ENCODE measurements at regions not wholly inside any gene's neighbourhood (a gene's known extent, or its start where the extent isn't known, plus 50 kb on each side); places are given as distances from the start of the nearest gene placed in this dataset.
A peak's percentile ranks its signal among the peaks of the same experiment; 100 is the strongest.

DNA sequence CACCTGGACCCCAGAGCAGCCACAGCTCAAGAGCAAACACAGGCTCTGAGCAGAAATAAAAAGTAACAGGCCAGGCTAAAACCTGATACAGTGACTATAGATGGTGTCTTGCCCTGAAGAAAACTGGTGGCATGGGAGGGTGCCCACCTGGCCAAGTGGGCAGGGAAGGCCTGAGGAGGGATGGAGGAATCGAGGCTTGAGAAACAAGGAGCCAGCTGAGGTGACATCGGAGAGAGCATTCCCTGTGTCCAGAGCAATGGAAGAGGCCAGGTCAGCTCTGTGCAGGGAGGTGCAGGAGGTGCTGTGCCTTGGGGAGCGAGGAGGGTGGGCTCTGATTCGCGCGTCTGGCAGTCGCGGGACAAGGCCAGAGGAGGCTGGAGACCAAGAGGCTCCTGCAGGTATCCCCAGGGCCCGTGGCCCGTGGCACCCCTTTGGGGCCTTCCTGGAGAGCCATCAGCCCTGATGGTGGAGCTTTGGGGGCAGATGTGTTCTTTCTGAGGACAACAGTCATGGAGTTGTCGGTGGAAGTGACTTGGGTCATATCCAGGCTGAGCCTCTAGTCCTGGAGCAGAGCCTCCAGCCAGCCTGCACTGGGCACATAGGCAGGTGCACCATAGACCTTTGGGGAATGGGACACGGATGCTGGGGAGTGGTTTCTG, 56.1 kb downstream of the PLXNA1 start:
- Histone ChIP-seq H3K27ac (ENCODE audit: low read depth, low read length) (no peak overlapping the region), H3K36me3 (ENCODE audit: control insufficient read depth, insufficient read depth, low read length) (peaks cover 5% of the 10 kb centered on the region), H3K9ac (ENCODE audit: low read length) (no peak overlapping the region), H3K9me3 (ENCODE audit: control insufficient read depth, insufficient read depth, low read depth, low read length) (no peaks in the 10 kb centered on the region), H3K27me3 (ENCODE audit: control insufficient read depth, insufficient read depth, low read length) (no peaks in the 10 kb centered on the region), H3K4me3 (ENCODE audit: low read depth, low read length) (no peak overlapping the region), H3K4me1 (ENCODE audit: control insufficient read depth, insufficient read depth, low read length) (peaks cover 13% of the 10 kb centered on the region)

DNA sequence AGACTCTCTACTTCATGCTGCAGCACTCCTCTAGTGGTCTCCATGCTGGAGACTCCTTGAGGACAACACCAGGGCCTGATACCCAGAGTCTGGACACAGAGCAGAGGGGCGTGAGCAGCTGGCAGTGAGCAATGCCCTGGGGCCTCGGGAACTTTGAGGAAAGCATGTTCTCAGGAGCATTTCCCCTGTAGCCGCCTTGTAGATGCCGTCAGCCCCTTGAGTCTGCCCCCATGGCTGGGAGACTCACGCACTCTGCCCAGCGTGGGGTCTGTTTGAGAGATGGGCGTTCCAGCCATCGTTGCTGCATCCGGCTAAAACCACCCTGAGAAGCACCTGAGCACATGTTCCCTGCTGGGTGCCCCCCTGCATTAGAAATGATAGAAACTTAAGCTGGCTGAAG, 56.8 kb downstream of the PLXNA1 start:
- Histone ChIP-seq H3K4me1 (ENCODE audit: control insufficient read depth, insufficient read depth, low read length) (peaks cover 16% of the 10 kb centered on the region), H3K4me3 (ENCODE audit: low read depth, low read length) (no peak overlapping the region), H3K9ac (ENCODE audit: low read length) (no peak overlapping the region), H3K27me3 (ENCODE audit: control insufficient read depth, insufficient read depth, low read length) (no peaks in the 10 kb centered on the region), H3K27ac (ENCODE audit: low read depth, low read length) (no peak overlapping the region), H3K9me3 (ENCODE audit: control insufficient read depth, insufficient read depth, low read depth, low read length) (no peaks in the 10 kb centered on the region), H3K36me3 (ENCODE audit: control insufficient read depth, insufficient read depth, low read length) (no peaks in the 10 kb centered on the region)

DNA sequence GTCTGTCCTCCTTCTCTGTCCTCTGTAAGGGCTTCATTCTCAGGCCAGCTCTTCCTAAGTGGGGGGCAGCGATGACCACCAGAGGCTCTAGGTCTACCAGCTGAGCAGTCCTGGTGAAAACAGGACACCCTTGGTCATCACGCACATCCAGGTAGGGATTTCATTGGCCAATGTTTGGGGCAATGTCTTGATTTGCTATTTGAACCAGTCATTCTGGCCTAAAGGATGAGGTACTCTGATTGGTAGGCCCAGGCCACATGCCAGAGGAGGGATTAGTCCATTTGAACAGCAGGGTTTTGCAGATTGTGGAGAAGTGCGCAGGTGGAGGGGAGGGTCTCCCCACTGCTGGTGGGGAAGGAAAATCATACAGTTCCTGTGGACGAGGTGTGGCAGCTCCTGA, 57.3 kb downstream of the PLXNA1 start:
- H3K9me3 ChIP-seq (ENCODE audit: control insufficient read depth, insufficient read depth, low read depth, low read length): no peaks in the 10 kb centered on the region
- H3K27ac ChIP-seq (ENCODE audit: low read depth, low read length): no peak overlapping the region
- H3K9ac ChIP-seq (ENCODE audit: low read length): no peak overlapping the region
- H3K4me1 ChIP-seq (ENCODE audit: control insufficient read depth, insufficient read depth, low read length): peaks cover 16% of the 10 kb centered on the region
- H3K36me3 ChIP-seq (ENCODE audit: control insufficient read depth, insufficient read depth, low read length): no peaks in the 10 kb centered on the region
- H3K27me3 ChIP-seq (ENCODE audit: control insufficient read depth, insufficient read depth, low read length): no peaks in the 10 kb centered on the region
- no peak overlapping the region for H3K4me3 ChIP-seq (ENCODE audit: low read depth, low read length)

DNA sequence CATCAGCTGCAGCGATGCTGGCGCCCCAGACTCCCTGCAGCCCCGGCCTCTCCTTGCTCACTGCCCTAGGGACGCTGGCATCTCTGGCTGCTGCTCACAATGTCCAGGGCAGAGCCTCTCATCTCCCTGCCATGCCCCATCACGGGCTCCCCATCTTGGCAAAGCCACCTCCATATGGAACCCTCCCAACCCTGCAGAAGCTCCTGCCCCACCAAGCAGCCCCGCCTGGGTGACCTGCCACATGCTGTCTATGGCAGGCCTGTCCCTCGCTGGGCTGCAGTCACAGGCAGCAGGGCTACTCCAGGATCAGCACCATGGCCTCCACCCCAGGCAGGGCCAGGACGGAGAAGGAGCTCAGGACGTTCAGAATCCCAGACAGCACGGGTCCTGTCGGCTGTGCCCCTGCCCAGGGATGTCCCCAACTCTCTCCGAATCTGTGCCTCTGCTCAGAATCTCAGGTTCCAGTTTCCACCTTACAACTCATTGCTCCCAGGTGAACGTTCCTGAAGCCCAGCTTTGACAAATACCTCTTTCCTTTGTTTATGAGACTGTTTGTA, 58.4 kb downstream of the PLXNA1 start:
- H3K4me1 ChIP-seq (ENCODE audit: control insufficient read depth, insufficient read depth, low read length): peaks cover 16% of the 10 kb centered on the region
- no peaks in the 10 kb centered on the region for H3K36me3 ChIP-seq (ENCODE audit: control insufficient read depth, insufficient read depth, low read length)
- no peaks in the 10 kb centered on the region for H3K27me3 ChIP-seq (ENCODE audit: control insufficient read depth, insufficient read depth, low read length)
- H3K9me3 ChIP-seq (ENCODE audit: control insufficient read depth, insufficient read depth, low read depth, low read length): no peaks in the 10 kb centered on the region
- no peak overlapping the region for H3K27ac ChIP-seq (ENCODE audit: low read depth, low read length)
- H3K4me3 ChIP-seq (ENCODE audit: low read depth, low read length): no peak overlapping the region
- no peak overlapping the region for H3K9ac ChIP-seq (ENCODE audit: low read length)

DNA sequence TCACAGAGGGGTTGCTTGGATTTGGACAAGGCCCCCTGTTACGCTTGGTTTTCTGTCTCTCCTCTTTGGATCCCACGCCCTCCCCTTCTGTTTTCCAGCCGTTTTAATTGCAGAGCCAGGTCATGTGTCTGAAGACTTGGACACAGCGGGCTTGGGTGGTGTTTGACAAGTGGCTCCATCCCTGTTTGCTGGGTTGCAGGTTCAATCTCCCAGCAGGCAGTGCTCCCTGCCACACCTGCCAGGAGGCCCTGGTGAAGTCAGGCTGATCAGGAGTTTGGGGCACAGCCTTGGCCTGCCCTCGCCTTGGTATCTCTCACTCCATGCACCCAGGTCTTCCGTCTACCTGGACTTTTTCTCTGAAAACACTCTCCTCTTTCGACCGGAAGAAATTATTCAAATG, 59.0 kb downstream of the PLXNA1 start:
- peaks cover 16% of the 10 kb centered on the region for H3K4me1 ChIP-seq (ENCODE audit: control insufficient read depth, insufficient read depth, low read length)
- no peak overlapping the region for H3K4me3 ChIP-seq (ENCODE audit: low read depth, low read length)
- H3K27ac ChIP-seq (ENCODE audit: low read depth, low read length): no peak overlapping the region
- H3K9me3 ChIP-seq (ENCODE audit: control insufficient read depth, insufficient read depth, low read depth, low read length): no peaks in the 10 kb centered on the region
- no peaks in the 10 kb centered on the region for H3K27me3 ChIP-seq (ENCODE audit: control insufficient read depth, insufficient read depth, low read length)
- H3K9ac ChIP-seq (ENCODE audit: low read length): no peak overlapping the region
- H3K36me3 ChIP-seq (ENCODE audit: control insufficient read depth, insufficient read depth, low read length): no peaks in the 10 kb centered on the region

DNA sequence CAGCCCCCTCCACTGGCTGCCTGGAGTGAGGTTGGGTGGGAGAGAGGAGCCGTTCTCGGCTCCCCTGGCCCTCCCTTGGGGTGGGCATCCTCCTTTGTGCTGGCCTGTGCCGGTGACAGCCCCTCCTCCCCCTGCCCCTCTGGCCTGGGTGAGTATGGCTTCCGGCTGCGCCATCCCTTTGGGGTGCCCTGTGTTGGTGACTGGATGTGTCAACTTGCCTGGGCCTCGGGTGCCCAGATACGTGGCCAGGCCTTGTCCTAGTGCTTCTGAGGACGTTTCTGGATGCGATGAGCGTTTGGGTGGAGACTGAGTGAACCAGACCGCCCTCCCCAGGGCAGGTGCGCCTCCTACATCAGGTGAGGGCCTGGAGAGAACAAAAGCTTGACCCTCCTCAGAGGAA, 59.7 kb downstream of the PLXNA1 start:
- H3K9me3 ChIP-seq (ENCODE audit: control insufficient read depth, insufficient read depth, low read depth, low read length): no peaks in the 10 kb centered on the region

DNA sequence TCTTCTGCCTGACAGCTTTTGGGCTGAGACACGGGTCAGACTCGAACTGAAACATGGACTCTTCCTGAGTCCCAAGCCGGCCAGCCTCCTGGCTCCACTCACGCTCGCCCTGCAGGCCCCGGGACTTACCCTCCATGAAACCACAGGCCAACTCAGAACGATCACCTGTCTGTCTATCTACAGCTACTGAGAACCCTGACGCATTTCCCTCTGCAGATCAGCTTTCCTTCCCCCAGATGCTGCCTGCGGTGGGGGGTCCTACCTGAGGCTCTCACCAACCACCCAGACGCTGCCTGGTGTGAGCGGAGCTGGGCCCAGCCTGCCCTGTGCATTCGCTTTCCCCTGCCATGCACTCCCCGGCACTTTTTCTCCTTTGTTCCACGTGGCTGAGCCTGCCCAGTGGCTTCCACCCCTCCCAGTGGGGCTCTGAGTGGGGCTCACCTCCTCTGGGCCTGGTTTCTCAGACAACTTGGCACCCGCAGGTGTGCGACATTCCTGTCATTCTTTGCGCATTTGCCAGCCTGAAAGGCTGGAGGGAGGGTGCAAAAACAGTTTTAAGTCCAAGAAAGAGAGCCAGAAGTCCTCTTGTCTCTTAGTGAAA, 60.2 kb downstream of the PLXNA1 start:
- Histone ChIP-seq H3K36me3 (ENCODE audit: control insufficient read depth, insufficient read depth, low read length) (no peaks in the 10 kb centered on the region), H3K4me3 (ENCODE audit: low read depth, low read length) (no peak overlapping the region), H3K9me3 (ENCODE audit: control insufficient read depth, insufficient read depth, low read depth, low read length) (peaks cover 4% of the 10 kb centered on the region; the same call in 1 of the 2 replicates), H3K27me3 (ENCODE audit: control insufficient read depth, insufficient read depth, low read length) (no peaks in the 10 kb centered on the region), H3K4me1 (ENCODE audit: control insufficient read depth, insufficient read depth, low read length) (peaks cover 16% of the 10 kb centered on the region), H3K9ac (ENCODE audit: low read length) (peak overlapping the region; percentile 59), H3K27ac (ENCODE audit: low read depth, low read length) (no peak overlapping the region)

More for the DNA sequence above, 59.7 kb downstream of the PLXNA1 start:
- no peaks in the 10 kb centered on the region for H3K36me3 ChIP-seq (ENCODE audit: control insufficient read depth, insufficient read depth, low read length)
- peaks cover 16% of the 10 kb centered on the region for H3K4me1 ChIP-seq (ENCODE audit: control insufficient read depth, insufficient read depth, low read length)
- H3K27me3 ChIP-seq (ENCODE audit: control insufficient read depth, insufficient read depth, low read length): no peaks in the 10 kb centered on the region
- H3K27ac ChIP-seq (ENCODE audit: low read depth, low read length): no peak overlapping the region
- H3K4me3 ChIP-seq (ENCODE audit: low read depth, low read length): no peak overlapping the region
- peak overlapping the region; percentile 59 for H3K9ac ChIP-seq (ENCODE audit: low read length)

DNA sequence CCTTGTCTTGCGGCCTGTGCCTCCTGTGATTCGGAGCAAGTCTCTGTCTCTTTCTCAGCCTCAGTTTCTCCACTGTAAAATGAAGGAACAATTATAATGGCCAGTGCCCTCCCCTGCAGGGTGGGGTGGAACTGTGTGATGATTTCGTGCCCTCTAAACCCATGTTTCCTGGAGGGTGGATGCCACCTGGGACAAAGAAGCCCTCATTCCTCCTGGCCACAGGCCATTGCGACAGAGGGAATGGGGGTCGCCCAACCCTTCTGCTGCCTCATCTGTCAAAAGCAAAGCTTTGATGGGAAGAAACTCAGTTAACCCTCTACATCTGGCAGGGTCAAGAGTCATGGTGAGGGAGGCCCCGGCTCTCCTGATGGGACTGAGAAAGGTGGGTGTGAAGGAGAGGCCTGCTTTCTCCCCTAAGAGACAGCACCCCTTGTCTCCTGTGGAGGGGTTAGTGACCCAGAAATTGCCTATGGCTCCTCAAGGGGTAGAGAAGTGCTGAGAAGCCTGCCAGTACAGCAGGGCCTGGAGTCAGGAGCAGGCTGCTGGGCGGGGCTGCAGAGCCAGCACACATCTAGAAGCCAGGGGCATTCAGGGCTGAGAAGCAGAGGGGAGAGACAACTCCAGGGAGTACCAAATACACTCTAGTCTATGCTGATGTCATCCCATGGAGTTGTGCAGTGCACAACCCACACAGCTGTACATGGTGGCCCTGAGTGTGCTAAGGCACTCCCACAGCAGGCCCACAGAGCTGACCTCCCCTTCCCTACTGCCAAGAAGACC, 61.0 kb downstream of the PLXNA1 start:
- Histone ChIP-seq H3K9me3 (ENCODE audit: control insufficient read depth, insufficient read depth, low read depth, low read length) (peaks cover 11% of the 10 kb centered on the region), H3K27me3 (ENCODE audit: control insufficient read depth, insufficient read depth, low read length) (no peaks in the 10 kb centered on the region), H3K9ac (ENCODE audit: low read length) (no peak overlapping the region), H3K4me1 (ENCODE audit: control insufficient read depth, insufficient read depth, low read length) (peaks cover 16% of the 10 kb centered on the region), H3K27ac (ENCODE audit: low read depth, low read length) (no peak overlapping the region), H3K4me3 (ENCODE audit: low read depth, low read length) (no peak overlapping the region), H3K36me3 (ENCODE audit: control insufficient read depth, insufficient read depth, low read length) (no peaks in the 10 kb centered on the region)

DNA sequence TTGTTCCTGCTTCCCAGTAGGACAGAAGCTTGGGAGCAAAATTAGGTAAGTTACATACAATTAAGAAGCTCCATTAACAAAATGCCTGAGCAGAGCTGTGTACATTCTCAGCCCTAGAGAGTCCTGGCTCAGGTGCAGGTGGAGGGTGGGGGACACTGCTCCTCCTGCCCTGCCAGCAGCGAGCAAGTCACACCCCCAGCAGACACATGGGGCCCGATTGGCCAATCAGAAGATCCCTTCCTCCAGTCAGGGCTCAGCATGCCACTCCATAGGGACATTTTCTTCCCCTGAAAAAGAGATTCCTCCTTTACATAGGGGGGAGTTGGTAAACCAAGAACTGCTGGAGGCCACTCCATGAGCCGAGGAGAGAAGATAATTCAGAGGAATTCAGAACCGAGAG, 62.1 kb downstream of the PLXNA1 start:
- Histone ChIP-seq H3K4me1 (ENCODE audit: control insufficient read depth, insufficient read depth, low read length) (peaks cover 16% of the 10 kb centered on the region), H3K36me3 (ENCODE audit: control insufficient read depth, insufficient read depth, low read length) (no peaks in the 10 kb centered on the region), H3K9ac (ENCODE audit: low read length) (no peak overlapping the region), H3K9me3 (ENCODE audit: control insufficient read depth, insufficient read depth, low read depth, low read length) (peaks cover 21% of the 10 kb centered on the region), H3K27ac (ENCODE audit: low read depth, low read length) (no peak overlapping the region), H3K27me3 (ENCODE audit: control insufficient read depth, insufficient read depth, low read length) (no peaks in the 10 kb centered on the region), H3K4me3 (ENCODE audit: low read depth, low read length) (peak overlapping the region; percentile 48)

DNA sequence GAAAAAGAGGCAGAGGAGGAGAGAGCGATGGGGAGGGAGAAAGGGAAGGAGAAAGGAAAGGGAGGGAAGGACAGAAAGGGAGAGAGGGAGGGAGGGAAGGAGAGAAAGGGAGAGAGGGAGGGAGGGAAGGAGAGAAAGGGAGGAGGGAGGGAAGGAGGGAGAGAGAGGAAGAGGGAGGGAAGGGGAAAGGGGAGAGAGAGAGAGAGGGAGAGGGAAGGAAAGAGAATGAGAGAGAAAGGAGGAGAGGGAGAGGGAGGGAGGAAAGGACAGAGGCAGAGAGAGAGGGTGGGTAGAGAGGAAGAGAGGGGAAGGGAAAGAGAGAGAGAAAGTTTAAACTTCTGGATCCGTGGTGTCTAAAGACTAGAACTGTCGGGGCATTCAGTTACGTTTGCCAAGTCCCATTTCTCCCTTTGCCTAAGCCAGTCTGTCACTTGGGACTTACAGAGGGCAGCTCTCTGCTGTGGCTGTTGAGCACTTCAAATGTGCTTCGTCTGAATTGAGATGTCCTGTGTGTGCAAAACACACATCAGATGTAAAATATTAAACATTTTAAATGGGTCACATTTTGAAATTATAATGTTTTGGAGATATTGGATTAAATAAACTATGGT, 62.6 kb downstream of the PLXNA1 start:
- Histone ChIP-seq H3K4me1 (ENCODE audit: control insufficient read depth, insufficient read depth, low read length) (peaks cover 16% of the 10 kb centered on the region), H3K4me3 (ENCODE audit: low read depth, low read length) (peak overlapping the region; percentile 48), H3K27me3 (ENCODE audit: control insufficient read depth, insufficient read depth, low read length) (no peaks in the 10 kb centered on the region), H3K9me3 (ENCODE audit: control insufficient read depth, insufficient read depth, low read depth, low read length) (peaks cover 22% of the 10 kb centered on the region), H3K36me3 (ENCODE audit: control insufficient read depth, insufficient read depth, low read length) (no peaks in the 10 kb centered on the region), H3K9ac (ENCODE audit: low read length) (no peak overlapping the region), H3K27ac (ENCODE audit: low read depth, low read length) (no peak overlapping the region)

All from HUES6 (cell line).